DND-41 (cell line): ENCODE measurements at regions not wholly inside any gene's neighbourhood (a gene's known extent, or its start where the extent isn't known, plus 50 kb on each side); places are given as distances from the start of the nearest gene placed in this dataset.

Experiments used
- ATAC-seq: fragments of 200-7000 bp; cut with Tn5 transposase; 3 replicates; pipeline ENCODE4 v1.9.1; 2021; ENCODE audit warnings: low read depth; ENCODE audit not compliant: insufficient read depth
- DNase-seq: peaks from one replicate; pipeline ENCODE4 v3.0.0-alpha.2; 2020
- H2AFZ ChIP-seq: 2 replicates; pipeline ENCODE4 v1.6.0; 2012; ENCODE audit warnings: low read depth, low read length
- H3K27ac ChIP-seq: 2 replicates; pipeline ENCODE4 v1.5.1; 2012; ENCODE audit warnings: low read length, inconsistent platforms
- H3K27me3 ChIP-seq: fragments of 200-600 bp; sonication (generic); 2 replicates; pipeline ENCODE4 v1.6.0; 2012; ENCODE audit warnings: low read length, mild to moderate bottlenecking, inconsistent platforms; ENCODE audit not compliant: insufficient read depth, poor library complexity
- H3K36me3 ChIP-seq: 2 replicates; pipeline ENCODE4 v1.5.1; 2012; ENCODE audit warnings: low read length, inconsistent platforms; ENCODE audit not compliant: insufficient read depth
- H3K4me1 ChIP-seq: 2 replicates; pipeline ENCODE4 v1.5.1; 2012; ENCODE audit warnings: mild to moderate bottlenecking, low read length; ENCODE audit not compliant: insufficient read depth
- H3K4me2 ChIP-seq: 2 replicates; pipeline ENCODE4 v1.6.0; 2012; ENCODE audit warnings: mild to moderate bottlenecking, moderate library complexity, low read length, inconsistent platforms; ENCODE audit not compliant: insufficient read depth
- H3K4me3 ChIP-seq, 2 experiments: fragments of 200-600 bp in 1 of 2; shearing (Covaris generic) in 1 of 2; 2 replicates each; pipeline ENCODE4 v1.5.1; 2012 to 2016; ENCODE audit warnings: inconsistent platforms in 2 of 2, low read length in 2 of 2, mild to moderate bottlenecking in 2 of 2, low read depth in 1 of 2, moderate library complexity in 1 of 2
- H3K79me2 ChIP-seq: 2 replicates; pipeline ENCODE4 v1.6.0; 2012; ENCODE audit warnings: low read length, inconsistent platforms; ENCODE audit not compliant: insufficient read depth
- H3K9ac ChIP-seq: 2 replicates; pipeline ENCODE4 v1.6.0; 2012; ENCODE audit warnings: low read depth, mild to moderate bottlenecking, inconsistent platforms, low read length, moderate library complexity
- H3K9me3 ChIP-seq: 2 replicates; pipeline ENCODE4 v1.5.1; 2012; ENCODE audit warnings: low read length, moderate library complexity, mild to moderate bottlenecking, inconsistent platforms; ENCODE audit not compliant: insufficient read depth, severe bottlenecking
- H4K20me1 ChIP-seq: 2 replicates; pipeline ENCODE4 v1.6.0; 2012; ENCODE audit warnings: low read length; ENCODE audit not compliant: insufficient read depth
- EZH2 ChIP-seq: IDR thresholded peaks from 3 replicates; pipeline ENCODE4 v1.6.1; 2012; ENCODE audit warnings: borderline replicate concordance, low read depth, mild to moderate bottlenecking, moderate library complexity, low read length, inconsistent platforms; ENCODE audit not compliant: severe bottlenecking
- TF ChIP-seq, protein P1 (sequence below): IDR thresholded peaks from 2 replicates; pipeline ENCODE4 v1.5.1; 2012; ENCODE audit warnings: borderline replicate concordance, low read length, moderate library complexity, mild to moderate bottlenecking; ENCODE audit not compliant: poor library complexity, severe bottlenecking; ENCODE audit errors: extremely low read depth

DNA sequence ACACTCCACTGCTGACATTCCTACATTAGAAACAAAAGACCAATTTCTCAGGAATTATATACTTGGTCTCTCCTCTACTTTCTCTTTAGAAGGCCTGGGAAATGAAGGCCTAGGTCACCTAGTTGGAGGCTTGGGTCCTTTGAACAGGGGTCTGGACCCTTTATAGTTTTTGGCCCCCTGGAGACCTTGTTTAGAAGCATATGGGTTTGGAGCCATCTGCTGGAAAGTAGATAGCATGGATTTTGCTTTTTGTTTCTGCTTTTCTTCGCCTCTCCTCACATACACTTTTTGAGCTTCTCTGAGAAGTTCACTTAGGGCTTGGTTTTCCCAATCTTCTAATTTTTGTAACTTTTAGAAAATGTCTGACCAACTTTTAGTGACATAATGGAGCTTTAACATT lies 67.1 kb upstream of the CDK20 start:
- H3K9ac ChIP-seq = no peak overlapping the region
- no peak overlapping the region for H3K27ac ChIP-seq
- no peak overlapping the region for H3K4me2 ChIP-seq
- H3K4me1 ChIP-seq = no peaks in the 10 kb centered on the region
- H3K4me3 ChIP-seq = no peak overlapping the region
- DNase-seq (no peak), ATAC-seq (no peak)
- H3K9me3 ChIP-seq = peaks cover 20% of the 10 kb centered on the region
- H3K27me3 ChIP-seq = no peaks in the 10 kb centered on the region
- H3K79me2 ChIP-seq = no peaks in the 10 kb centered on the region
- H4K20me1 ChIP-seq = no peaks in the 10 kb centered on the region
- no peaks in the 10 kb centered on the region for H3K36me3 ChIP-seq
- TF ChIP-seq, protein P1, sequence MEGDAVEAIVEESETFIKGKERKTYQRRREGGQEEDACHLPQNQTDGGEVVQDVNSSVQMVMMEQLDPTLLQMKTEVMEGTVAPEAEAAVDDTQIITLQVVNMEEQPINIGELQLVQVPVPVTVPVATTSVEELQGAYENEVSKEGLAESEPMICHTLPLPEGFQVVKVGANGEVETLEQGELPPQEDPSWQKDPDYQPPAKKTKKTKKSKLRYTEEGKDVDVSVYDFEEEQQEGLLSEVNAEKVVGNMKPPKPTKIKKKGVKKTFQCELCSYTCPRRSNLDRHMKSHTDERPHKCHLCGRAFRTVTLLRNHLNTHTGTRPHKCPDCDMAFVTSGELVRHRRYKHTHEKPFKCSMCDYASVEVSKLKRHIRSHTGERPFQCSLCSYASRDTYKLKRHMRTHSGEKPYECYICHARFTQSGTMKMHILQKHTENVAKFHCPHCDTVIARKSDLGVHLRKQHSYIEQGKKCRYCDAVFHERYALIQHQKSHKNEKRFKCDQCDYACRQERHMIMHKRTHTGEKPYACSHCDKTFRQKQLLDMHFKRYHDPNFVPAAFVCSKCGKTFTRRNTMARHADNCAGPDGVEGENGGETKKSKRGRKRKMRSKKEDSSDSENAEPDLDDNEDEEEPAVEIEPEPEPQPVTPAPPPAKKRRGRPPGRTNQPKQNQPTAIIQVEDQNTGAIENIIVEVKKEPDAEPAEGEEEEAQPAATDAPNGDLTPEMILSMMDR = no peak
- no peak for TF ChIP-seq EZH2
- H2AFZ ChIP-seq = no peak overlapping the region

DNA sequence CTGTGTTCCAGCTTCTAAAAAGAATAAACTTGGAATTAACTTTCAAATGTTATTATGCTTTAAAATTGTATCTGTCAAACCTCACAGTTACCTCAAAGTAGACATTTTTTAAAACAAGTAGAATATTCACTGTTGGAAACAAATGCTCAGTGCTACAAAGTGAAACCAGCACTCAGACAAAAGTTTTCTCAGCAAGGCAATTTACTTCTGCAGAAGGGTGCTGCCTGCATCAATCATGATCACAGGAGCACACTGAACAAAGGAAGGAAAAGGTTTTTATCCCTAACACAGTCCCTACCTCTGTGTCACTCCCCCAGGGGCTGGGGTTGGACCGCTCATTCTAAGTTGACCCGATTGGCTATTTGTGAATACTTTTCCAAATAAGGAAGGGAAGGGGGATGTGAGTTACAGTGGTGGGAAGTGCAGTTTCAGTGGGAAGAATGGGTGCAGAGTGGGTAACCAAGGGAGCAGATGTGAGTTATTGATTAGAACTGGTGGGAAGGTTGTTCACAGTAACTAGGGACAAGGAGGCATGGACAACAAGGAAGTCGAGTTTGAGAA lies 63.0 kb upstream of the CDK20 start:
- H3K27me3 ChIP-seq = no peaks in the 10 kb centered on the region
- no peak overlapping the region for H2AFZ ChIP-seq
- no peaks in the 10 kb centered on the region for H3K36me3 ChIP-seq
- no peaks in the 10 kb centered on the region for H3K4me1 ChIP-seq
- H3K79me2 ChIP-seq = no peaks in the 10 kb centered on the region
- no peak overlapping the region for H3K4me3 ChIP-seq
- peaks cover 3% of the 10 kb centered on the region for H3K9me3 ChIP-seq
- H3K9ac ChIP-seq = no peak overlapping the region
- TF ChIP-seq, protein P1 = no peak
- TF ChIP-seq EZH2 = no peak
- no peak overlapping the region for H3K27ac ChIP-seq
- H3K4me2 ChIP-seq = no peak overlapping the region
- no peaks in the 10 kb centered on the region for H4K20me1 ChIP-seq
- DNase-seq = no peak
- no peak for ATAC-seq

DNA sequence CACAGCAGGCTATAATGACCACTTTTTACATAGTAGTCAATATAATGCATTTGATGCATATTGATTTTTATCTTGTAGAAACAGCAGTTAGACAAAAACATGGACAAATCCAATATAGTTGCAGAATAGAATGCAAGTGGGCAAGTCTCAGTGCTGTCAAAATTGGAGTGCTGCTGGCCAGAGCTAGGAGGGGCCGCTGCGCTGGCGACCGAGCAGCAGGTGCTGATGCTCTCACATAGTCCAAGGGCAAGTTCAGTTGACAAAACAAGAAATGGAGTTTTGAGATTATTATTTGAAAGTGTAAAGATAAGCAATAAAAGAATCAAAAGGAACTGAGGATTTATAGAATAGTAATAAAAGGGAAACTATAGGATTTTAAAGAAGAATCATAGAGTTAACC lies 60.6 kb upstream of the CDK20 start:
- no peaks in the 10 kb centered on the region for H4K20me1 ChIP-seq
- no peaks in the 10 kb centered on the region for H3K4me1 ChIP-seq
- no peak overlapping the region for H3K4me3 ChIP-seq
- H3K27me3 ChIP-seq = no peaks in the 10 kb centered on the region
- DNase-seq (no peak), ATAC-seq (no peak)
- H3K9me3 ChIP-seq = peaks cover 3% of the 10 kb centered on the region
- H3K9ac ChIP-seq = no peak overlapping the region
- H2AFZ ChIP-seq = no peak overlapping the region
- no peak overlapping the region for H3K4me2 ChIP-seq
- H3K79me2 ChIP-seq = no peaks in the 10 kb centered on the region
- no peak overlapping the region for H3K27ac ChIP-seq
- TF ChIP-seq EZH2 = no peak
- TF ChIP-seq, protein P1 = no peak
- H3K36me3 ChIP-seq = no peaks in the 10 kb centered on the region

DNA sequence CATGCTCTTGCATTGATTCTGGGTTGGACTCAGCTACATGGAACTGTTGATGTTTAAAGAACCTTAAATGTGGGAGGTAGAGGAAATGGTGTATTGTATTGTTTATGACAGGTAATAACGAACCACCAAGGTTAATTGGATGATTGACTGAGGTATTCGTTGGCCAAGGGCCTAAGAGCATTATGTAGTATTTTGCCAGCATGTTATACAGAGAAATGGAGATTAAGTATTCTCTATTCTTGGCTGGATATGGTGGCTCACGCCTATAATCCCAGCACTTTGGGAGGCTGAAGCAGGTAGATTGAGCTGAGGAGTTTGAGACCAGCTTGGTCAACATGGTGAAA lies 59.0 kb upstream of the CDK20 start:
- no peak for ATAC-seq
- DNase-seq = no peak
- no peaks in the 10 kb centered on the region for H3K79me2 ChIP-seq
- H3K36me3 ChIP-seq = no peaks in the 10 kb centered on the region
- H3K4me1 ChIP-seq = no peaks in the 10 kb centered on the region
- H3K27me3 ChIP-seq = no peaks in the 10 kb centered on the region
- no peak overlapping the region for H3K4me3 ChIP-seq
- no peak overlapping the region for H3K9ac ChIP-seq
- no peak overlapping the region for H2AFZ ChIP-seq
- peaks cover 3% of the 10 kb centered on the region for H3K9me3 ChIP-seq
- no peak overlapping the region for H3K4me2 ChIP-seq
- no peak overlapping the region for H3K27ac ChIP-seq
- H4K20me1 ChIP-seq = no peaks in the 10 kb centered on the region
- TF ChIP-seq EZH2 = no peak
- TF ChIP-seq, protein P1 = no peak
